GM10266 (cell line): ENCODE measurements at regions not wholly inside any gene's neighbourhood (a gene's known extent, or its start where the extent isn't known, plus 50 kb on each side); places are given as distances from the start of the nearest gene placed in this dataset.

Source experiments
- DNase-seq: peaks from one replicate; pipeline ENCODE4 v3.0.0; 2012; ENCODE audit errors: extremely low spot score
- TF ChIP-seq, protein P1 (sequence below): IDR thresholded peaks from 2 replicates; pipeline ENCODE4 v1.5.1; 2012; ENCODE audit warnings: mild to moderate bottlenecking, low read depth; ENCODE audit not compliant: control insufficient read depth, insufficient read depth; ENCODE audit errors: missing control alignments

DNA sequence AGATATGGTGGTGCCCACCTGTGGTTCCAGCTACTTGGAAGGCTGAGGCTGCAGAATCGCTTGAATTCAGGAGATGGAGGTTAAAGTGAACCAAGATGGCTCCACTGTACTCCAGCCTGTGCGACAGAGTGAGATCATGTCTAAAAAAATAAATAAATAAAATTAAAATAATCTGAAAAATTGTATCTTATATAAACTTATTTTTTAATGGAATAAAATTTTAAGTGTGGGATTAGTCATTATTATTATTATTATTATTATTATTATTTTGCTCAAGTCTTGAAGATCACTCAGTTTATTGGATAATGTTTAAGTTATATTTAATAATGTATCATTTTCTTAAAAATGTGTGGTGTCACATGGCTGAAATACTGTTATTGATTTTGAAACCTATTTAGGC lies 688.0 kb upstream of the COX7C start:
- DNase-seq = no peak
- TF ChIP-seq, protein P1, sequence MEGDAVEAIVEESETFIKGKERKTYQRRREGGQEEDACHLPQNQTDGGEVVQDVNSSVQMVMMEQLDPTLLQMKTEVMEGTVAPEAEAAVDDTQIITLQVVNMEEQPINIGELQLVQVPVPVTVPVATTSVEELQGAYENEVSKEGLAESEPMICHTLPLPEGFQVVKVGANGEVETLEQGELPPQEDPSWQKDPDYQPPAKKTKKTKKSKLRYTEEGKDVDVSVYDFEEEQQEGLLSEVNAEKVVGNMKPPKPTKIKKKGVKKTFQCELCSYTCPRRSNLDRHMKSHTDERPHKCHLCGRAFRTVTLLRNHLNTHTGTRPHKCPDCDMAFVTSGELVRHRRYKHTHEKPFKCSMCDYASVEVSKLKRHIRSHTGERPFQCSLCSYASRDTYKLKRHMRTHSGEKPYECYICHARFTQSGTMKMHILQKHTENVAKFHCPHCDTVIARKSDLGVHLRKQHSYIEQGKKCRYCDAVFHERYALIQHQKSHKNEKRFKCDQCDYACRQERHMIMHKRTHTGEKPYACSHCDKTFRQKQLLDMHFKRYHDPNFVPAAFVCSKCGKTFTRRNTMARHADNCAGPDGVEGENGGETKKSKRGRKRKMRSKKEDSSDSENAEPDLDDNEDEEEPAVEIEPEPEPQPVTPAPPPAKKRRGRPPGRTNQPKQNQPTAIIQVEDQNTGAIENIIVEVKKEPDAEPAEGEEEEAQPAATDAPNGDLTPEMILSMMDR = no peak

DNA sequence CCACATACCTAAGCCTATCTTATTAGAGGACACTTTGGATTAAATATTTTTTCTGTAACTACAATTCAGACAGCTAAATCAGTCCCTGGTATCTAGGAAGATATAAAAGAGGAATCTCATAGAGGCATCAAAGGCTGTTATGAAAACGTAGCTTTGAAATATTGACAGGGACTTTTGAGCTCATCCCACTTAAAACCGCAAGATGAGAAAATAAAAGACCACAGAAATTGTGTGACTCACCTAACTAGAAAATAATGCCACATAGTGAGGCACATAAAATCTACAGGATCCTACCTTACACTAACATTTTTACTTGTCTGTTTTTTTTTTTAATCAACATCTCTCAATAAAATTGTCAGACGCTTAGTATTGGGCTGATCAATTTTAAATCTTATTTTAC lies 686.5 kb upstream of the COX7C start:
- TF ChIP-seq, protein P1 = no peak

DNA sequence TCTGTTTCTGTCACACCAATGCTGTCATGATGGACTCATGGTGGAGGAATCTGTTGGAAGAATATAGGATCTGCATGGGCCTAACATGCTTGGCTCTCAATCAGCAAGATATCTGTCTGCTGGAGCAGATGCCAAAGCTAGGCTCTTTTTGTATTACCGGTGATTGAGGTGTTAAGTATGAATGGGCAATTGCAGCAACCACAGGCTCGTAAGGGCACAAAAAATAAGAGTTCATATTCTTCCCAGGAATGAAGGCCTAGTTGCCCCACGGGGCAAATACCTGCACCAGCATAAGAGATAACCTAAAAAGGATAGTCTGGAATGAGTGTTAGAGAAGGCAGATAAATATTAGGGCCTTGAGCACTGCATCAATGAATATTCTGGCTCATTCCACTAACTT lies 679.5 kb upstream of the COX7C start:
- TF ChIP-seq, protein P1 = no peak
- DNase-seq = no peak

More for the DNA sequence above, 686.5 kb upstream of the COX7C start:
- no peak for DNase-seq

DNA sequence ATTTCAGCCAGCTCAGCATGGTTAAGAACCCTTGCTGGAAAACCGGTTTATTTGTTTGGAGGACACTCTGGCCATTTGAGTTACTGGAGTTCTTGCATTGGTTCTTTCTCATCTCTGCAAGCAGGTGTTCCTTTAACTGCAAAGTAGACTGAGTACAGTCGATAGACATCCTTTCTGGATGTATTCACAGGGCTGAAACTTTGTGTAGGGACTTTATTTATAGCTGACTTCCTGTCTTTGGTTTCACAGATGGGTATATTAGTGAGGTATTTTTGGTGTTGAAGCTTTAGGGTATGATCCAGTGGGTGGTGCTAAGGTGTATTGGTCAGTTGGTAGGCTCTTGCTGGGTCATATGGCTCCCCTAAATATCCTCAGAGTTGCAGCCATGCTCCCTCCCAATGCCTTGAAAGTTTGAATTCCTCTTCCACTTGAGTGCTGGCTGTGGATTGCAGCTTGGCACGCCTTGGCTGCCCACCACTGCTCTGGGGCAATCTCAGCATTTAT lies 666.0 kb upstream of the COX7C start:
- TF ChIP-seq, protein P1 = no peak

DNA sequence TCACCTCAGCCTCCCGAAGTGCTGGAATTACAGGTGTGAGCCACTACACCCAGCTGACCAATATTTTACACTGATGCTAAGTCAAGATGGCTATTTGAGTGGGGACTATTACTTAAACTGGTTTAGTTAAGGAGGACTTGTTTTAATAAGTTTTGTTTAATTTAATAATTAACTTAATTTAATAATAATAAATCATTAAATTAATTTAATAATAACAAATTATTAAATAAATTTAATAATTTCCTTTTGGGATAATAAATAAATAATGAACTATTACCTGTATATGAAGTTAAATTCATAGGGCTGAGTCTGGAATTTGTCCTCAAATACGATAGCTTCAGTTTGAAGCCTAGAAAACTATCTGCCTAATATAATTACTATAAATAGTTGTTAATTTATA lies 665.1 kb upstream of the COX7C start:
- no peak for DNase-seq
- TF ChIP-seq, protein P1 = no peak

More for the DNA sequence above, 666.0 kb upstream of the COX7C start:
- DNase-seq = no peak

DNA sequence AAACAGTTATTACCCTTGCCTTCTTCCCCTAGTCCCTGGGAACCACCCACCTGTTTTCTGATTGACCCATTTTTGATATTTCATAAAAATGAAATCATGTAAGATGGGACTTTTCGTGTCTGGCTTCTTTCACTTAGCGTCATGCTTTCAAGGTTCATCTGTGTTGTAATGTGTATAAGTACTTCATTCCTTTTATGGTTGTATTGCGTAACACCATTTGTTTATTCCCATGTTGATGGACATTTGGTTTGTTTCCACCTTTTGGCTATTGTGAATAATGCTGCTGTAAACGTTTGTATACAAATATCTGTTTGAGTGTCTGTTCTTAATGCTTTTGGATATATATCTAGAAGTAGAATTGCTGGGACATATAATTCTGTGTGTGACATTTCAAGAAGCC lies 650.1 kb upstream of the COX7C start:
- TF ChIP-seq, protein P1 = no peak
- no peak for DNase-seq

GRCh38 chr5:85972539-85972938 lies 645.2 kb upstream of the COX7C start:
- DNase-seq = no peak
- TF ChIP-seq, protein P1 = no peak
